Neural progenitor cell (in vitro differentiated cells): ENCODE measurements at regions not wholly inside any gene's neighbourhood (a gene's known extent, or its start where the extent isn't known, plus 50 kb on each side); places are given as distances from the start of the nearest gene placed in this dataset.

Source experiments
- DNase-seq: peaks from one replicate; pipeline ENCODE4 v3.0.0-alpha.2; 2016; ENCODE audit warnings: low spot score
- H2AFZ ChIP-seq: fragments of 200-600 bp; sonication (generic); replicated peaks from 2 replicates; pipeline ENCODE4 v1.6.1; 2016; ENCODE audit warnings: antibody characterized with exemption
- H3F3A ChIP-seq: fragments of 200-600 bp; sonication (generic); 2 replicates; pipeline ENCODE4 v1.6.1; 2016; ENCODE audit warnings: antibody characterized with exemption, low read depth
- H3K27ac ChIP-seq: fragments of 200-600 bp; sonication (generic); 2 replicates; pipeline ENCODE4 v1.5.1; 2016; ENCODE audit warnings: mild to moderate bottlenecking
- H3K27me3 ChIP-seq: fragments of 200-600 bp; sonication (generic); 2 replicates; pipeline ENCODE4 v1.6.1; 2016; ENCODE audit warnings: mild to moderate bottlenecking, moderate library complexity
- H3K36me3 ChIP-seq: fragments of 200-600 bp; sonication (generic); 2 replicates; pipeline ENCODE4 v1.5.1; 2016
- H3K4me1 ChIP-seq: fragments of 200-600 bp; sonication (generic); 2 replicates; pipeline ENCODE4 v1.6.1; 2016; ENCODE audit warnings: mixed run types
- H3K4me2 ChIP-seq: fragments of 200-600 bp; sonication (generic); 2 replicates; pipeline ENCODE4 v1.6.1; 2016
- H3K4me3 ChIP-seq: fragments of 200-600 bp; sonication (generic); 2 replicates; pipeline ENCODE4 v1.5.1; 2016
- H3K79me2 ChIP-seq: fragments of 200-600 bp; sonication (generic); 2 replicates; pipeline ENCODE4 v1.6.1; 2016; ENCODE audit warnings: low read depth
- H3K9ac ChIP-seq: fragments of 200-600 bp; sonication (generic); 2 replicates; pipeline ENCODE4 v1.6.1; 2016
- H3K9me3 ChIP-seq: fragments of 200-600 bp; sonication (generic); 2 replicates; pipeline ENCODE4 v1.5.1; 2016; ENCODE audit warnings: low read depth
- H4K20me1 ChIP-seq: fragments of 200-600 bp; sonication (generic); 2 replicates; pipeline ENCODE4 v1.6.1; 2016; ENCODE audit warnings: low read depth
- H3K27ac Mint-ChIP-seq: 3 replicates; pipeline ENCODE4 v1.8.0; 2021; ENCODE audit warnings: mixed read lengths
- H3K27me3 Mint-ChIP-seq: 2 replicates; pipeline ENCODE4 v1.8.0; 2022; ENCODE audit warnings: low read depth, mild to moderate bottlenecking, inconsistent platforms, moderate library complexity, mixed read lengths; ENCODE audit not compliant: insufficient read depth
- H3K36me3 Mint-ChIP-seq: 3 replicates; pipeline ENCODE4 v1.8.0; 2021; ENCODE audit warnings: mixed read lengths
- H3K4me1 Mint-ChIP-seq: 3 replicates; pipeline ENCODE4 v1.8.0; 2021; ENCODE audit warnings: mixed read lengths
- H3K4me3 Mint-ChIP-seq: 3 replicates; pipeline ENCODE4 v1.8.0; 2021; ENCODE audit warnings: mild to moderate bottlenecking, moderate library complexity, mixed read lengths
- H3K9me3 Mint-ChIP-seq: 3 replicates; pipeline ENCODE4 v1.8.0; 2020; ENCODE audit warnings: mixed read lengths
- EZH2 ChIP-seq: fragments of 200-600 bp; sonication (generic); IDR thresholded peaks from 2 replicates; pipeline ENCODE4 v1.6.1; 2017; ENCODE audit warnings: antibody characterized with exemption, mild to moderate bottlenecking, moderate library complexity
- EZH2phosphoT487 ChIP-seq: fragments of 200-600 bp; sonication (generic); IDR thresholded peaks from 2 replicates; pipeline ENCODE4 v1.6.1; 2017; ENCODE audit warnings: antibody characterized with exemption
- TF ChIP-seq, protein P1 (sequence below): fragments of 200-600 bp; sonication (generic); IDR thresholded peaks from 2 replicates; pipeline ENCODE4 v1.5.1; 2017; ENCODE audit warnings: antibody characterized with exemption, mild to moderate bottlenecking

DNA sequence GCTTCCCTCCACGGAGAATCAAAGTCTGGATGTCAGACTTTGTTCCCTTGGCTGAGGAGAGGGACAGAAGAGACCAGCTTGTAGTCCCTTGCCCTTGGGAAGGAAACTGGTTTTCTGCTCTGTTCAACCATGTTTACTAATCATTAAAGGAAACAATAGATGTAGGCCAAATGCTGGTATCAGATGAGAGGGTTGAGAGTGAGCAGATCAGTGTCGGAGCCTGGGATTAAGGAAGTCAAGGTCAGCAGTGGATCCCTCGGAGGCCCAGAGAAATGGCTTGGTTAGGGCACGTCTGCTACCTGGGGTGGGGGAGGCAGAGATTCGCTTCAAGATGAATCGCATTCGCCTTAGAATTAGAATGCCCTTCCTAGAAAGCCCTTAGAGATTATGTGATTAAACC is 109.1 kb downstream of the MYCN start:
- H3K4me2 ChIP-seq = no peak overlapping the region
- Mint-ChIP-seq H3K4me3 (no peak overlapping the region), H3K27me3 (peaks cover 6% of the 10 kb centered on the region), H3K4me1 (peaks cover 20% of the 10 kb centered on the region), H3K9me3 (peaks cover 17% of the 10 kb centered on the region), H3K36me3 (no peaks in the 10 kb centered on the region), H3K27ac (no peak overlapping the region)
- H3K9ac ChIP-seq = no peak overlapping the region
- no peaks in the 10 kb centered on the region for H3K36me3 ChIP-seq
- no peaks in the 10 kb centered on the region for H4K20me1 ChIP-seq
- no peak overlapping the region for H3K4me3 ChIP-seq
- H2AFZ ChIP-seq = no peak overlapping the region
- no peaks in the 10 kb centered on the region for H3K27me3 ChIP-seq
- no peaks in the 10 kb centered on the region for H3K9me3 ChIP-seq
- no peak overlapping the region for H3K27ac ChIP-seq
- no peaks in the 10 kb centered on the region for H3K79me2 ChIP-seq
- no peaks in the 10 kb centered on the region for H3F3A ChIP-seq
- H3K4me1 ChIP-seq = peaks cover 11% of the 10 kb centered on the region
- DNase-seq = no peak
- TF ChIP-seq EZH2 = no peak
- TF ChIP-seq EZH2phosphoT487 = no peak
- TF ChIP-seq, protein P1, sequence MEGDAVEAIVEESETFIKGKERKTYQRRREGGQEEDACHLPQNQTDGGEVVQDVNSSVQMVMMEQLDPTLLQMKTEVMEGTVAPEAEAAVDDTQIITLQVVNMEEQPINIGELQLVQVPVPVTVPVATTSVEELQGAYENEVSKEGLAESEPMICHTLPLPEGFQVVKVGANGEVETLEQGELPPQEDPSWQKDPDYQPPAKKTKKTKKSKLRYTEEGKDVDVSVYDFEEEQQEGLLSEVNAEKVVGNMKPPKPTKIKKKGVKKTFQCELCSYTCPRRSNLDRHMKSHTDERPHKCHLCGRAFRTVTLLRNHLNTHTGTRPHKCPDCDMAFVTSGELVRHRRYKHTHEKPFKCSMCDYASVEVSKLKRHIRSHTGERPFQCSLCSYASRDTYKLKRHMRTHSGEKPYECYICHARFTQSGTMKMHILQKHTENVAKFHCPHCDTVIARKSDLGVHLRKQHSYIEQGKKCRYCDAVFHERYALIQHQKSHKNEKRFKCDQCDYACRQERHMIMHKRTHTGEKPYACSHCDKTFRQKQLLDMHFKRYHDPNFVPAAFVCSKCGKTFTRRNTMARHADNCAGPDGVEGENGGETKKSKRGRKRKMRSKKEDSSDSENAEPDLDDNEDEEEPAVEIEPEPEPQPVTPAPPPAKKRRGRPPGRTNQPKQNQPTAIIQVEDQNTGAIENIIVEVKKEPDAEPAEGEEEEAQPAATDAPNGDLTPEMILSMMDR = no peak

DNA sequence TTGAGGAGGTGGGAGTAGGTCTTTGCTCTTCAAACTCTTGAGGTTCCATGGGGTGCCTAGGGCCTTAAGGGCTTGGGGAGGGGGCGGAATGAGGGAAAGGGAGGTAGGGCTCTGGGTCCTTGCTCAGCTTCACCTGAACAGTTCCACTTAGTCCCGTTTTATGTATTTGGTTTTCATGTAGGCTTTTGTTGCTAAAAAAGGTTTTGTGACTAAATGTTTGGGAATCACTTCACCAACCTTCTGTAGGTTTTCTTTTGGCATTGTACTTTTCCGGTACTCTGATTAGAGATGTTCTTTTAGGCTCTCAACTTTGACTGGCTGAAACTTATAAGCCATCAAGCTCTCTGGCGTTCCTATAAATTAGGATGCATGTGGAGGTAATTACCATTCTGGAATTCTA is 108.1 kb downstream of the MYCN start:
- no peaks in the 10 kb centered on the region for H3K27me3 ChIP-seq
- peaks cover 20% of the 10 kb centered on the region for H3K4me1 Mint-ChIP-seq
- H3K9me3 Mint-ChIP-seq = peaks cover 17% of the 10 kb centered on the region

DNA sequence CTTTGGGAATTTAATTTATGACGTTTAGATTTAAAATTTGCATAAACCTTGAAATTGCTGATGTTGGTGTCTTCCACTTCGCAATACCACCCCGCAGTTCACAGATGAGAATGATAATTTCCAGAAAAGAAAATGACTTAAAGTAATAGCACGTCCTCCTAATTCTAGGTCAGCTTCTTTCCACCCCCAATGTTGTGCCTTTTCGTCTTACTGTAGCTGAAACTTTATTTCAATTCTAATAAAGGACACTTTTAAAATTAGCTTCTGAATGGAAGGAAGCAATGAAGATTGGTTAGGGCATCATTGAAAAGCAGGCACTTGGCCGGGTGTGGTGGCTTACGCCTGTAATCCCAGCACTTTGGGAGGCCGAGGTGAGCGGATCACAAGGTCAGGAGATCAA is 107.4 kb downstream of the MYCN start:
- H3K9me3 ChIP-seq = no peaks in the 10 kb centered on the region
- no peak overlapping the region for H3K9ac ChIP-seq
- H3K27ac Mint-ChIP-seq = no peak overlapping the region
- no peak overlapping the region for H3K4me3 ChIP-seq
- no peaks in the 10 kb centered on the region for H3F3A ChIP-seq
- H3K4me2 ChIP-seq = no peak overlapping the region
- H3K4me1 Mint-ChIP-seq = peaks cover 20% of the 10 kb centered on the region
- H3K79me2 ChIP-seq = no peaks in the 10 kb centered on the region
- no peaks in the 10 kb centered on the region for H3K36me3 Mint-ChIP-seq
- DNase-seq = no peak
- no peak overlapping the region for H3K27ac ChIP-seq
- no peak overlapping the region for H2AFZ ChIP-seq
- H3K4me1 ChIP-seq = peaks cover 11% of the 10 kb centered on the region
- H3K36me3 ChIP-seq = no peaks in the 10 kb centered on the region
- no peaks in the 10 kb centered on the region for H4K20me1 ChIP-seq
- peaks cover 6% of the 10 kb centered on the region for H3K27me3 Mint-ChIP-seq
- no peak overlapping the region for H3K4me3 Mint-ChIP-seq
- H3K9me3 Mint-ChIP-seq = peaks cover 17% of the 10 kb centered on the region
- TF ChIP-seq EZH2 = no peak
- no peak for TF ChIP-seq EZH2phosphoT487
- TF ChIP-seq, protein P1 = no peak
- no peaks in the 10 kb centered on the region for H3K27me3 ChIP-seq

More for the DNA sequence above, 108.1 kb downstream of the MYCN start:
- H3K4me1 ChIP-seq = peaks cover 11% of the 10 kb centered on the region
- H3K27ac Mint-ChIP-seq = no peak overlapping the region
- DNase-seq = no peak
- H3K4me2 ChIP-seq = no peak overlapping the region
- no peaks in the 10 kb centered on the region for H3F3A ChIP-seq
- H3K9ac ChIP-seq = no peak overlapping the region
- no peak overlapping the region for H3K4me3 Mint-ChIP-seq
- no peaks in the 10 kb centered on the region for H3K9me3 ChIP-seq
- H4K20me1 ChIP-seq = no peaks in the 10 kb centered on the region
- TF ChIP-seq EZH2phosphoT487 (no peak), EZH2 (no peak)
- TF ChIP-seq, protein P1 = no peak
- H3K36me3 Mint-ChIP-seq = no peaks in the 10 kb centered on the region
- no peaks in the 10 kb centered on the region for H3K79me2 ChIP-seq
- H3K27me3 Mint-ChIP-seq = peaks cover 6% of the 10 kb centered on the region
- no peak overlapping the region for H3K4me3 ChIP-seq
- H3K27ac ChIP-seq = no peak overlapping the region
- H2AFZ ChIP-seq = no peak overlapping the region
- no peaks in the 10 kb centered on the region for H3K36me3 ChIP-seq
